ENCODE measurements at regions not wholly inside any gene's neighbourhood (a gene's known extent, or its start where the extent isn't known, plus 50 kb on each side); places are given as distances from the start of the nearest gene placed in this dataset.

DNA sequence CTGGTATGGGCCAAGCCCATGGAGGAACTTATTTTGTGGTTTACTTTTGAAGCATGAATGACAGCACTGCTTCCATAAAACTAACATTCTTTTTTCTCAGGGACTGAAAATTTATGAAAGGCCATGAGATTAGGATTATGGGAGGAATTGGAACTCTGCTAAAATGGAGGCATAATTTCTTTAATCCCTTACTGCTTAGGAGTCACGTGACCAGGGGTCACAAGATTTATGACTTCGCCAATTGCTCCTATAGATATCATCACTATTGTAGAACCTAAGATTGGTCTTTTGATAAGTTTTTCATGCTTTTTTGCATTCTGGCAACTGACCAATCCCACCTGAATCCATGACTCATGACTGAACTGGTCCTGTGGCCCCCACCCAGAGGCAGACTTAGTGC is 495.7 kb upstream of the VRK2 start:
- H2AFZ ChIP-seq (replicated peaks): no peak overlapping the region
- no peak for TF ChIP-seq EZH2phosphoT487 (IDR thresholded peaks at IDR 0.05)
- TF ChIP-seq, protein P1, sequence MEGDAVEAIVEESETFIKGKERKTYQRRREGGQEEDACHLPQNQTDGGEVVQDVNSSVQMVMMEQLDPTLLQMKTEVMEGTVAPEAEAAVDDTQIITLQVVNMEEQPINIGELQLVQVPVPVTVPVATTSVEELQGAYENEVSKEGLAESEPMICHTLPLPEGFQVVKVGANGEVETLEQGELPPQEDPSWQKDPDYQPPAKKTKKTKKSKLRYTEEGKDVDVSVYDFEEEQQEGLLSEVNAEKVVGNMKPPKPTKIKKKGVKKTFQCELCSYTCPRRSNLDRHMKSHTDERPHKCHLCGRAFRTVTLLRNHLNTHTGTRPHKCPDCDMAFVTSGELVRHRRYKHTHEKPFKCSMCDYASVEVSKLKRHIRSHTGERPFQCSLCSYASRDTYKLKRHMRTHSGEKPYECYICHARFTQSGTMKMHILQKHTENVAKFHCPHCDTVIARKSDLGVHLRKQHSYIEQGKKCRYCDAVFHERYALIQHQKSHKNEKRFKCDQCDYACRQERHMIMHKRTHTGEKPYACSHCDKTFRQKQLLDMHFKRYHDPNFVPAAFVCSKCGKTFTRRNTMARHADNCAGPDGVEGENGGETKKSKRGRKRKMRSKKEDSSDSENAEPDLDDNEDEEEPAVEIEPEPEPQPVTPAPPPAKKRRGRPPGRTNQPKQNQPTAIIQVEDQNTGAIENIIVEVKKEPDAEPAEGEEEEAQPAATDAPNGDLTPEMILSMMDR (IDR thresholded peaks at IDR 0.05): no peak
- no peak for TF ChIP-seq EZH2 (IDR thresholded peaks at IDR 0.05)

DNA sequence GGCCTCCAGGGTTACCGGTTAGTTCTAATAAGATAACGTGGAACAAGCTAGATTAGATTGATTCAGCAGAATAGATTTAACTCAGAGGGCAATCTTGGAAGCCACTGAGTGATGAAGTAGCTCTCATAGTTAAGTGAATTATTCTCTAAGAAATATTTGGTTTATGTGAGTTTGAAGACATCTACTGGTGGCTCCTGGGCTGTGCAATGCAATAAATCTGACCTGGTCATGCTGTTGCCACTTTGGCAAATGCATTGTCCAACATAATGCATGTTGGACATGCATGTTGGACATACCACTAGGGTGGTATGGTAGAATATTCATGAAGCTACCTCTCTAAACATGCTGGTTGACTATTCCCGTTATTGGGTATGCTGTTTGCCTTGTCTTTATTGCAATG is 493.7 kb upstream of the VRK2 start:
- Mint-ChIP-seq H3K27ac (no peak overlapping the region), H3K27me3 (ENCODE audit: insufficient read depth, low read depth) (no peaks in the 10 kb centered on the region), H3K9me3 (peaks cover 4% of the 10 kb centered on the region), H3K36me3 (no peaks in the 10 kb centered on the region), H3K4me3 (no peak overlapping the region), H3K4me1 (no peaks in the 10 kb centered on the region)
- Histone ChIP-seq H3K27ac (no peak overlapping the region), H3K9ac (no peak overlapping the region), H2AFZ (replicated peaks) (no peak overlapping the region), H4K20me1 (ENCODE audit: low read depth) (no peaks in the 10 kb centered on the region), H3K9me3 (ENCODE audit: low read depth) (no peaks in the 10 kb centered on the region), H3K36me3 (no peaks in the 10 kb centered on the region), H3K79me2 (ENCODE audit: low read depth) (no peaks in the 10 kb centered on the region), H3K4me1 (no peaks in the 10 kb centered on the region), H3K27me3 (no peaks in the 10 kb centered on the region), H3K4me2 (no peak overlapping the region), H3F3A (ENCODE audit: low read depth) (no peaks in the 10 kb centered on the region), H3K4me3 (no peak overlapping the region)
- TF ChIP-seq EZH2phosphoT487 (IDR thresholded peaks at IDR 0.05) (no peak), EZH2 (IDR thresholded peaks at IDR 0.05) (no peak)
- TF ChIP-seq, protein P1 (IDR thresholded peaks at IDR 0.05): no peak
- no peak for DNase-seq (ENCODE audit: low spot score)

More for the DNA sequence above, 495.7 kb upstream of the VRK2 start:
- Histone ChIP-seq H3K36me3 (no peaks in the 10 kb centered on the region), H3F3A (ENCODE audit: low read depth) (no peaks in the 10 kb centered on the region), H3K27me3 (no peaks in the 10 kb centered on the region), H3K9ac (no peak overlapping the region), H3K4me2 (no peak overlapping the region), H4K20me1 (ENCODE audit: low read depth) (no peaks in the 10 kb centered on the region), H3K4me3 (no peak overlapping the region), H3K4me1 (no peaks in the 10 kb centered on the region), H3K27ac (no peak overlapping the region), H3K9me3 (ENCODE audit: low read depth) (no peaks in the 10 kb centered on the region), H3K79me2 (ENCODE audit: low read depth) (no peaks in the 10 kb centered on the region)
- Mint-ChIP-seq H3K9me3 (peaks cover 4% of the 10 kb centered on the region), H3K36me3 (no peaks in the 10 kb centered on the region), H3K4me1 (no peaks in the 10 kb centered on the region), H3K27ac (no peak overlapping the region), H3K27me3 (ENCODE audit: insufficient read depth, low read depth) (no peaks in the 10 kb centered on the region), H3K4me3 (no peak overlapping the region)
- no peak for DNase-seq (ENCODE audit: low spot score)

DNA sequence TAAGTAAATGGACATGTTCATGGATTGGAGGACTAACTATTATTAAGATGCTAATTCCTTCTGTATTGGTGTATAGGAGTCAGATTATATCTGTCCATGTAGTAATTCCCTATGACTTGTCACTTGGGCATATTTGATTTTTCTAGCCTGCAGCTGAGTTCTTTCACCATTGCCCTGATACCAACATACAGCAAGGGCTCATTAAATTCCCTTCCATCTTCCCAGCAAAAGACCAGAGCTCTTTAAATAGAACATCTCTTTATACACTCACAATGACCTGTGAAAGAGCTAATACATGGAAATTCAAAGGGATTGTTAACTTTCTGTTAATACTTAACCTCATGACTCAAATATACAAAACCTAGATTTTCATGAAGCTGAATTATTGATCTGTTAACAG is 492.3 kb upstream of the VRK2 start:
- Mint-ChIP-seq H3K9me3 (peaks cover 4% of the 10 kb centered on the region), H3K27ac (no peak overlapping the region), H3K4me3 (no peak overlapping the region), H3K27me3 (ENCODE audit: insufficient read depth, low read depth) (no peaks in the 10 kb centered on the region), H3K4me1 (no peaks in the 10 kb centered on the region), H3K36me3 (no peaks in the 10 kb centered on the region)
- H3K27ac ChIP-seq: no peak overlapping the region
- H3K9me3 ChIP-seq (ENCODE audit: low read depth): no peaks in the 10 kb centered on the region
- no peak overlapping the region for H3K9ac ChIP-seq
- no peak for DNase-seq (ENCODE audit: low spot score)
- no peaks in the 10 kb centered on the region for H3K4me1 ChIP-seq
- no peaks in the 10 kb centered on the region for H3K79me2 ChIP-seq (ENCODE audit: low read depth)
- H3F3A ChIP-seq (ENCODE audit: low read depth): no peaks in the 10 kb centered on the region
- no peaks in the 10 kb centered on the region for H3K27me3 ChIP-seq
- TF ChIP-seq EZH2phosphoT487 (IDR thresholded peaks at IDR 0.05) (no peak), EZH2 (IDR thresholded peaks at IDR 0.05) (no peak)
- TF ChIP-seq, protein P1 (IDR thresholded peaks at IDR 0.05): no peak
- H3K36me3 ChIP-seq: no peaks in the 10 kb centered on the region
- no peak overlapping the region for H3K4me3 ChIP-seq
- no peak overlapping the region for H3K4me2 ChIP-seq
- no peaks in the 10 kb centered on the region for H4K20me1 ChIP-seq (ENCODE audit: low read depth)
- no peak overlapping the region for H2AFZ ChIP-seq (replicated peaks)
